ENCODE measurements at regions not wholly inside any gene's neighbourhood (a gene's known extent, or its start where the extent isn't known, plus 50 kb on each side); places are given as distances from the start of the nearest gene placed in this dataset.
"Not testable (repeated sequence)": the region's sequence is repeated elsewhere in the genome, so short reads cannot be mapped to it uniquely, and the experiment has no call there.

DNA sequence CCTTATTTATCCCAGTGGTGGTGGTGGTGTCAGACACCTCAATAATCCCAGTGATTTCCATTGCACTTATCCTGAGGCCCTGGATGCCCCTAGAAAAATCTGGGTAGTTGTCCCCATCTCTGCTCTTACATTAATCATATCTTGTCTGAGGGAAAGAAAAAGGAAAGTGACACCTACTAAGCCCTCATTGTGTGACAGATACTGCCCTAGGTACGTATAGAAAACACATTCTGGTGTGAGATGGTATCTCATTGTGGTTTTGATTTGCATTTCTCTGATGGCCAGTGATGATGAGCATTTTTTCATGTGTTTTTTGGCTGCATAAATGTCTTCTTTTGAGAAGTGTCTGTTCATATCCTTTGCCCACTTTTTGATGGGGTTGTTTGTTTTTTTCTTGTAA is 162.6 kb upstream of the JADE1 start:
- not testable (repeated sequence) for DNase-seq

GRCh38 chr4:128644693-128645654 is 164.5 kb upstream of the JADE1 start:
- not testable (repeated sequence) for DNase-seq

DNA sequence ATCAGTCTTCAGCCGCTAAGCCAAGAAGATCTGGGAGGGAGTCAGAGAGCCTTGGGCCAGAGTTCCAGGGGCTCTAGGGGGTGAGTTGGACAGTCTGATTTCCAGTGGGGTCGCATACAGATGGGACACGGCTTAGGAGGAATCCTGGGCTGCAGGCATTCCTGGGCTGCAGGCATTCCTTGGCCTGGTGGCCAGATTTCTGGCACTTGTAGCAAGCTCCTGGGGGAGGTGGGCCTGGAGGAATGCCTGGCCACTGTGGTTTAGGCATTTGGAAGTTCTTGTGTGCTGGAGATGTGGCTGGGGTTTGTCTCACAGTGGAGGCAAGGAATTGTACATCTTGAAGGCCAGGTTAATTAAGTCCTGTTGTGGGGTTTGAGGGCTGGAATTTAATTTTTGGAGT is 165.4 kb upstream of the JADE1 start:
- DNase-seq, result not testable (repeated sequence)

DNA sequence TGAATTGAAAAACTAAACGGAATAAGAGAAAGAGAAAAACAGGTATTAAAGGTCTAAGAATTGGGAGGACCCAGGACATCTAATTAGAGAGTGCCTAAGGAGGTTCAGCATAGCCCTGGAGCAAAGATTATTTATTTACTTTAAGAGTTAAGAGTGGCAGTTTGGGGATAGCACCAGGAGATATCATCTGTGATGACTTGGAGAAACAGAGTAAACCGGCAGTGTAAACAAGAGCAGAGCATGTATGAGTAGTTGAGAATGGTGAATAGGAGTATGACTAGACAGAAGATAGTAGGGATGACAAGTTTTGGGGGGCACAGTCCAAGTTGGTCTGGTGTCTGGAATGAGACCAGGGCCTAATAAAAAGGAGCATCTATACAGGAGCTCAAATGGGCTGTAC is 167.9 kb upstream of the JADE1 start:
- DNase-seq, result not testable (repeated sequence)

DNA sequence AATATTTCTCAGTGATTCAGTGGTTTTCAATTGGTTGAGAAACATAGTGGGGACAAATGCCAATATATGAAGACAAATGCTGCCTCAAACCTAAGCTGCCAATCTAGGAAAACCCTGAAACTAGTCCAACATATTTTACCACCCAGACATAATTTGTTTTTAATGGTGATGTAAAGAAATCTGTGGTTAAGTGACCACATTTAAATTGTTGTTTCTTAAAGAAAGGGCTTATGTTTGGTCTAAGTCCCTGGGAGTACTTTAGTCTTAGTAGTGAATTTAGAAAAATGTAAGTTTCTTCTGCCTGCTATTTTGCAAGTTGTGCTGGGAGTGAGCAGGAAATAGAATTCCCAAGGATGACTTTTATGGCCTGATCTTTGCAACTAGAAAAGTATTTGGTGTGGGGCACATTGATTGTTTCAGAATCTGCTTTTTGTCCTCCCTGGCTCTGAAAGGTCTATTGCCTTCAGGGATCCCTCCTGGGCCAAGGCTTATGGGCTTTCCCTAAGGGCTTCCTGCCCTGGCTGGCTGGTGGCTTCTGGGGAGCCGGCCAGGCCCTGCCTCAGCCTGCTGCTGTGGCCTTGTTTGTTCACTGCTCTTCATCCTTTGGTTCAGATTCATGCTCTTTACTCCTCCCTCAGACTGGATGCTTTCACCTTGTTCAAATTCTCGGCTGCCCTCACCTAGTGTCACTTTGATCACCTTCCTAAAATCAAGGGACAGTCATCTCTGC is 169.8 kb upstream of the JADE1 start:
- no peak for DNase-seq

DNA sequence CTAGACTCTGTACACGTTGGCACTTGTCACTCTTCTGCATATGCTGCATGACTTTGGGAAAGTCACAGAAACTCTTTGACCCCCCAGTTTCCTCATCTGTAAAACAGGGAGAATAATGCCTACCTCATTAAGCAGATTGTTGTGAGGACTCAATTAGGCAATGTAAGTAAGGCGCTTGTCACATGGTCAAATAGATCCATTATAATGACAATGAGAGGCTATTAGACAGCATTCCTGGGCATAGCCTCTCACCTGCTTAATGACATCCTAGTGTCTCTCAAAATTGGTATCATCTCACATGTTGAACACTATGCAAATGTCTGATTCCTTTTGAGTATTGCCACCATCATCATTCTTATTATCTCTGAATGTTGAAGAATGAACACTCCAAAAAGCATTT is 172.6 kb upstream of the JADE1 start:
- no peak for DNase-seq

DNA sequence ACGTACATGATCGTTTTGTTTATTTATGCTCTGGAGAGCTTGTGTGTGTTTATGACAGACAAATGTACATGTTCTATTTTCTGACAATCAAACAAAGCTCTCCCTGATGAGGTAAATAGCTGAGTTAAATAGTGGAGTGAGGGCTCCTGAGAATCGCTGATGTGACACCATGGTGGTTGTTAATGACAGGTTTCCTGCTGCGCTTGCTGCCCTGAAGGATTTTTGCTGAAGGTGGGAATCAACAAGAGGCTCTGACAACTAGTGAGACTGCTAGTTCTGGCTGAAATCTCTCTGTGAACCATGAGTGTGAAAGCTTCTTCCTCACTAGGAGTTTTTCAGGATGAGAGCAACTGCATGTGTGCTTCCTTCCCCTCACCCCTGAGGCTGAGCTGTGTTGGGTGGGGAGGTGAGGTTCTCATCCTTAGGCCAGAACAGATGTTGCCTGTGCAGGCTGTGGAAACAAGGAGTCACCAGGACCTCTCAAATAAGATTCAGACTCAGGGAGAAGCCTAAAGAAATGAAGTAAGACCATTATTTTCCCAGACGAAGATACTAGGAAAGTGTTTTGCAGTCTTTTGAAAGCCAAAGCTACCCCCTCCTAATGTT is 173.4 kb upstream of the JADE1 start:
- DNase-seq, result no peak

- no peak for DNase-seq
Observed at GRCh38 chr4:128635141-128635954, 174.2 kb upstream of the JADE1 start.

GRCh38 chr4:128633067-128633466 is 176.4 kb upstream of the JADE1 start:
- DNase-seq, result no peak

DNA sequence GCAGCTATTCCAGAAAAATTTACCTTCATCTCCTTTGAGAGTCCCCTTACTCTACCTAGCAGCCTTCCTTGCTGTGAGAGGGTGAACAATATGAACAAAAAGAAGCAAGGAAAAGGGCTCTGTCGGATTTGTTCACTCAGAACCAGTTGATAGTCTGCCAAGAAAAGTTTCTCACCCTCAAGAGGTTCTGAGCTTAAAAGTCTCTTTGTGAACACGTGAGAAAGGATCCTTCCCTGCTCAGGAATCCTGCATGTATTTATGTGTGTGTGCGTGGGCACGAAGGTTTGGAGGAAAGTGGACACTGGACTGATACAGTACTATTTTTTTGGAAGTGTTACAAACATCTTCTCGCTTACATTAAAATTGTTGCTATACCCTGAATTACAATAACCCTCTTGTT is 178.6 kb upstream of the JADE1 start:
- no peak for DNase-seq

- no peak for DNase-seq
Observed at GRCh38 chr4:128623508-128624215, 185.8 kb upstream of the JADE1 start.

DNA sequence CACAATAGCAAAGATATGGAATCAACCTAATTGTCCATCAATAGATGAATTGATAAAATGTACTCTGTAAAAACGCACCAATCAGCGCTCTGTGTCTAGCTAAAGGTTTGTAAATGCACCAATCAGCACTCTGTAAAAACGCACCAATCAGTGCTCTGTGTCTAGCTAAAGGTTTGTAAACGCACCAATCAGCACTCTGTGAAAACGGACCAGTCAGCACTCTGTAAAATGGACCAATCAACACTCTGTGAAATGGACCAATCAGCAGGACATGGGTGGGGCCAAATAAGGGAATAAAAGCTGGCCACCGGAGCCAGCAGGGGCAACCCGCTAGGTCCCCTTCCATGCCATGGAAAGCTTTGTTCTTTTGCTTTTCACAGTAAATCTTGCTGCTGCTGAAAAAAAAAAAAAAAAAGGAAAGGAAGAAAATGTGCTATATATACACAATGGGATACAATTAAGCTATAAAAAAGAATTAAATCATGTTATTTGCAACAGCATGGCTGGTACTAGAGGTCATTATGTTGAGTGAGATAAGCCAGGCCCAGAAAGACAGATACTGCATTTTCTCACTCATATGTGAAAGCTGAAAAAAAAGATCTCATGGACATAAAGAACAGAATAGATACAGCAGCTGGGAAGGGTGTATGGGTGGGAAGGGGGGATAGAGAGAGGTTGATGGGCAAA is 189.1 kb upstream of the JADE1 start:
- DNase-seq, result not testable (repeated sequence)

GRCh38 chr4:128615197-128615596 is 194.3 kb upstream of the JADE1 start:
- no peak for DNase-seq

GRCh38 chr4:128608006-128608405 is 201.5 kb upstream of the JADE1 start:
- no peak for DNase-seq

DNA sequence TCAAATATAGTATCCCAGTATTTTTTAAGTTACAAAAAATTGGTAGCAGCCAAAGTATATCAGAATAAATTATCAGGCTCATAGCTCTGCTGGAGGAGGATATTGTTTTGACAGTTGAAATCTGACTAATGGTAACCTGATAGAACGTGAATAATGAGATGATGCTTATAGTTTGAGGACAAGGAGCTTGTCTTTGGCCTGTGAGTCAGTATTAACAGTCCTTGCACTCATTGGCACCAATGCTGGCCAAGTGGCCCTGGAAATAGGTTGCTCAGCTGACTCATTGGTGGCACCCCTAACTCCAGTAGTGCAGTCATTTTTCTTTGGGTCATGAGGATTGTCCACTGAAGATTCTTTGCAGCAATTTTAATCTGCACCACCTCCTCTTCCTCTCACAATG is 203.3 kb upstream of the JADE1 start:
- no peak for DNase-seq

DNA sequence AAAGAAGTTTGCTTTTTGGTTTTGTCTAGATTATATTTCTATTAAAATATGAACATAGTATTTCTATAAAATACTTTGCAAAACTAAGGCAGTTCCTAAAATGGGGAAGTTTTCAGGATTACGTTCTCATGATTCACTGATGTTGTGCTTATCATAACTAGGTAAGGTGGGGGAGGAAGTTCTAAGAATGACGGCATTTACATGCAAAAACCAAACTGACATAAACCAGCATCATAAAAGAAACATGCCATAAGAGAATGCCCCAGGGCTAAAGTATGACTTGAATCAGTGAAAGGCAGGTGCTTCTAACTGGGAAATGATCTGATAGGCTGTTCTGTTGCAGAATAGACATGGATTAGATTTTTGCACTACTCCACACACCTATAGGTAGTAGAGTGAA is 204.7 kb upstream of the JADE1 start:
- DNase-seq, result no peak

DNA sequence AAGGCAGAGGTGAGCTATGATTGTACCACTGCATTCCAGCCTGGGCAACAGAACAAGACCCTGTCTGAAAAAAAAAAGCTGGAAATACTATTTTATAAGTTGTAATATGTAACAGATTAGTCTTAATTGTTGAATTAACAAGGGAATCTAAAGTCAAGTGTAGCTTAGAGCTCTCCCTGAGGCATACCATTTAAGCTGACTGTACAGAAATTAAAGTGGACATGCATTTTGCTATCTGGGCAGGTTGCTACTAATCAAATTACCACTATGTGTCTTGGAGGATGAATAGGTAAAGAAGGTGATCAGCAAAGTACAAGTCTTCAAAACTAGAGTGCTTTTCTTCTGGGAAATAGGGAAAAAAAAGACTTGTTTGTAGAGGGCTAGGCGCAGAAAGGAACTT is 205.3 kb upstream of the JADE1 start:
- no peak for DNase-seq

GRCh38 chr4:128603081-128603480 is 206.4 kb upstream of the JADE1 start:
- no peak for DNase-seq

- no peak for DNase-seq
Observed at GRCh38 chr4:128601991-128602695, 207.4 kb upstream of the JADE1 start.

DNA sequence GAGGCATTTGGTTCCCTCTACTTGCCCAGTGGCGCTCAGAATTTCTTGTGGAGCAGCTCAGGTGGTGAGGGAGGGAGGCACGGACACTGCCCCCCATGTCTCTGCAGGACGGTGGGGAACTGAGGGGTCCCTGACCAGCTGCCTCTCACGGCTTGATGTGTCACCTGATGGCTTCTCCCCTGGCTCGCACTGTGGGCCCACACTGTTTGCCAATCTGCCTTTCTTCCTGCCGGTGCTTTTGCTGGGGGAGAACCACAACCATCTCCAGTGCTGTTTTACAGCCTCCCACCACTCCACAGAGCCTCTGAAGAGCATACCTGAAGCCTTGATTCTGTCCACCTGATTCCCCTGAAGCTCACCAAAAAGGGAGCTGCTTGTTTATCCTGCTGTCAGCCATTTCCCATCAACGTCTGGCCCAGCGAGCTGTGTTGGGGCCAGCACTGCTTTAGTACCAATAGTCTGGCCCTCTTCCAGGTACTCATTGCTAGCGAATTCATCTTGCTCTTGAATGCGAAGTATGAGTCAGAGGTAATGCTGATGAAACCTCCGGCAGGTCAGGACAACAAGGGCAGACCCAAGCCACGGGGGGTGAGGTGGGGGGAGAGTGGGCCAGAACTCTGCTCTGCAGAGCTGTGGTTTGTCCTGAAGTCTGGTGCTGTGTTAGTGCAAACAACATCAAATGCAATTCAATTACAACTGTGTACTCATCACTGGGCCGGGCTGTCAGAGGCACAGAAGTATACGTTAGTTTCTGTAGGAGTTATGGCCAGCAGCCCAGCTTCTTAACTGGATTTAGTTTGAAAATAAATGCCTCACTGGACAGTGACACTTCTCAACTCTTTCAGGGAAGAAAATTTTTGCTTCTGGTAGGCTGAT is 208.3 kb upstream of the JADE1 start:
- DNase-seq, result no peak

Measured in effector CD4-positive, alpha-beta T cell (primary cell).